GM23338 (cell line): ENCODE measurements at regions not wholly inside any gene's neighbourhood (a gene's known extent, or its start where the extent isn't known, plus 50 kb on each side); places are given as distances from the start of the nearest gene placed in this dataset.
"Not testable (repeated sequence)": the region's sequence is repeated elsewhere in the genome, so short reads cannot be mapped to it uniquely, and the experiment has no call there.

Experiments used
- CTCF ChIP-seq, 2 experiments: fragments of 200-600 bp in 1 of 2; sonication (generic) in 1 of 2; conservative IDR thresholded peaks; 2 replicates each; pipeline versions ENCODE4 v1.5.1 to v1.6.1; 2016 to 2017; ENCODE audit warnings: antibody characterized with exemption in 2 of 2, low read depth in 2 of 2, mild to moderate bottlenecking in 2 of 2, moderate library complexity in 1 of 2
- EZH2 ChIP-seq: fragments of 200-600 bp; sonication (generic); IDR thresholded peaks from one replicate; pipeline ENCODE4 v1.8.0; 2017; ENCODE audit warnings: antibody characterized with exemption, mild to moderate bottlenecking, low read depth; ENCODE audit not compliant: unreplicated experiment
- EZH2phosphoT487 ChIP-seq: fragments of 200-600 bp; sonication (generic); IDR thresholded peaks from one replicate; pipeline ENCODE4 v1.8.1; 2018; ENCODE audit warnings: antibody characterized with exemption; ENCODE audit not compliant: unreplicated experiment
- POLR2AphosphoS5 ChIP-seq: IDR thresholded peaks from 2 replicates; pipeline ENCODE4 v1.6.1; 2016; ENCODE audit warnings: antibody characterized with exemption, low read depth
- REST ChIP-seq: IDR thresholded peaks from one replicate; pipeline ENCODE4 v1.6.1; 2018; ENCODE audit warnings: antibody characterized with exemption; ENCODE audit not compliant: unreplicated experiment
- ZNF462 ChIP-seq: fragments of 250-450 bp; sonication (Bioruptor Pico); IDR thresholded peaks from 2 replicates; pipeline ENCODE4 v1.5.0; 2020; ENCODE audit warnings: mild to moderate bottlenecking, moderate library complexity

- not testable (repeated sequence) for TF ChIP-seq CTCF (conservative IDR thresholded peaks at IDR 0.05; ENCODE audit: low read depth in 2 of 2); POLR2AphosphoS5; ZNF462 (CRISPR knock-in tag); EZH2phosphoT487; EZH2; REST
Measured at GRCh38 chr4:133534224-133534623, 385.1 kb downstream of the PCDH10 start.
